Mucosa of descending colon (tissue), 3 donors: ENCODE measurements at regions not wholly inside any gene's neighbourhood (a gene's known extent, or its start where the extent isn't known, plus 50 kb on each side); places are given as distances from the start of the nearest gene placed in this dataset.

ENCODE experiments used
- ATAC-seq: fragments of 200-7000 bp; cut with Tn5 transposase; one replicate; pipeline ENCODE4 v1.9.1; 2020; ENCODE audit warnings: mild to moderate bottlenecking, moderate library complexity
- DNase-seq, 3 donors: peaks; one replicate each; pipeline ENCODE4 v3.0.0-alpha.2; 2020
- H3K36me3 ChIP-seq: fragments of 200-600 bp; one replicate; pipeline ENCODE4 v1.8.0; 2021; ENCODE audit warnings: low read depth, mild to moderate bottlenecking
- H3K4me1 ChIP-seq: fragments of 200-600 bp; one replicate; pipeline ENCODE4 v1.8.0; 2021; ENCODE audit warnings: low read depth, mild to moderate bottlenecking
- H3K4me3 ChIP-seq: fragments of 200-600 bp; one replicate; pipeline ENCODE4 v1.8.0; 2021; ENCODE audit warnings: mild to moderate bottlenecking
- H3K9me3 ChIP-seq: fragments of 200-600 bp; one replicate; pipeline ENCODE4 v1.8.0; 2021; ENCODE audit warnings: mild to moderate bottlenecking
- intact Hi-C, 2 donors: fragments of 100-400 bp; cut with DNase I in 1 of 2; cut with micrococcal nuclease in 1 of 2; formaldehyde crosslinking; loops; one replicate each; pipeline versions ENCODE4 v1.11.0 to v1.11.1; 2022; cut with DNase I, micrococcal nuclease
- TF ChIP-seq, protein P1 (sequence below): fragments of 200-600 bp; IDR thresholded peaks from one replicate; pipeline ENCODE4 v1.8.0; 2022; ENCODE audit warnings: antibody characterized with exemption, mild to moderate bottlenecking
- donor health status: DM: no; HTN: no; CAD: no; lungs with moderate emphysema.
- donor health status: DM: no; HTN: no; CAD: no.
- donor health status: DM: no; HTN: yes; CAD: no.

DNA sequence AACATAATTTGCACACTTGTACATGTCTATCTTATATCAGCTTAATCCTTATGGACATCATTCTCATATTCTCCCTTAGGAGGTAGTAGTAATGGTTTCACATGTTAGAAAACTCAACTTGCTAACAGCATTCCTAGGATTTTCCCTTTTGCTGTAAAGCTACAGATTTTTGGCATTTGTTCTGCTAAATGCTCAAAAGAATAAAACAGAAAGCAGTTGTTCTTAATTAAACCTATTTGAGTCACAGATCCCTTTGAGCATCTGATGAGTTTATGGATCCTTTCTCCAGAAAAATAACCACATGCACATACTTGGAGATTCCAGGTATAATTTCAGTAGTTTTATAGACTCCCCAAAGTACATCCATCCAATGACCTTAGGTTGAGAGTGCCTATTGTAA, 122.9 kb upstream of the BET1 start:
- TF ChIP-seq, protein P1, sequence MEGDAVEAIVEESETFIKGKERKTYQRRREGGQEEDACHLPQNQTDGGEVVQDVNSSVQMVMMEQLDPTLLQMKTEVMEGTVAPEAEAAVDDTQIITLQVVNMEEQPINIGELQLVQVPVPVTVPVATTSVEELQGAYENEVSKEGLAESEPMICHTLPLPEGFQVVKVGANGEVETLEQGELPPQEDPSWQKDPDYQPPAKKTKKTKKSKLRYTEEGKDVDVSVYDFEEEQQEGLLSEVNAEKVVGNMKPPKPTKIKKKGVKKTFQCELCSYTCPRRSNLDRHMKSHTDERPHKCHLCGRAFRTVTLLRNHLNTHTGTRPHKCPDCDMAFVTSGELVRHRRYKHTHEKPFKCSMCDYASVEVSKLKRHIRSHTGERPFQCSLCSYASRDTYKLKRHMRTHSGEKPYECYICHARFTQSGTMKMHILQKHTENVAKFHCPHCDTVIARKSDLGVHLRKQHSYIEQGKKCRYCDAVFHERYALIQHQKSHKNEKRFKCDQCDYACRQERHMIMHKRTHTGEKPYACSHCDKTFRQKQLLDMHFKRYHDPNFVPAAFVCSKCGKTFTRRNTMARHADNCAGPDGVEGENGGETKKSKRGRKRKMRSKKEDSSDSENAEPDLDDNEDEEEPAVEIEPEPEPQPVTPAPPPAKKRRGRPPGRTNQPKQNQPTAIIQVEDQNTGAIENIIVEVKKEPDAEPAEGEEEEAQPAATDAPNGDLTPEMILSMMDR: no peak
- ATAC-seq (no peak), DNase-seq (no peak)
- no peaks in the 10 kb centered on the region for H3K4me1 ChIP-seq
- no peaks in the 10 kb centered on the region for H3K9me3 ChIP-seq
- no peak overlapping the region for H3K4me3 ChIP-seq
- intact Hi-C loops: no loop called here
- H3K36me3 ChIP-seq: no peaks in the 10 kb centered on the region

DNA sequence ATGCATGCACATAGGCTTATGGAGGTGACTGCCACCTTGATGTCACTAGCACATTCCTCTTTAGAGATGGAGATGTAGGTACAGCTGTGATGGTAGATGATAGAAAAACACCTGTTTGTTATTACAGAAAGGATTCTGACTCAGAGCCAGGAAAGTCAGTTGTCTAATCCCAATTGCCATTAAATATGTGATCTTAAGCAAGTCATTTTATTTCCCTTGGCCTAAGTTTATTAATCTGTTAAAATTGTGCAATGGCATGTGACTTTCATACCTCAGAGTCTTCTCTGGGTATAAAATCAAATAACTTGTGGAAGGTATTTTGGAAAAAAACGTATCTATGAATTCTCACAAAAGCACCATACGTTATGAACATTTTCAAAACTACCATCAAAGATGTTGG, 123.9 kb upstream of the BET1 start:
- ATAC-seq (no peak), DNase-seq (no peak)
- intact Hi-C loops: no loop called here
- Histone ChIP-seq H3K4me1 (no peaks in the 10 kb centered on the region), H3K9me3 (no peaks in the 10 kb centered on the region), H3K4me3 (no peak overlapping the region), H3K36me3 (no peaks in the 10 kb centered on the region)
- TF ChIP-seq, protein P1: no peak

DNA sequence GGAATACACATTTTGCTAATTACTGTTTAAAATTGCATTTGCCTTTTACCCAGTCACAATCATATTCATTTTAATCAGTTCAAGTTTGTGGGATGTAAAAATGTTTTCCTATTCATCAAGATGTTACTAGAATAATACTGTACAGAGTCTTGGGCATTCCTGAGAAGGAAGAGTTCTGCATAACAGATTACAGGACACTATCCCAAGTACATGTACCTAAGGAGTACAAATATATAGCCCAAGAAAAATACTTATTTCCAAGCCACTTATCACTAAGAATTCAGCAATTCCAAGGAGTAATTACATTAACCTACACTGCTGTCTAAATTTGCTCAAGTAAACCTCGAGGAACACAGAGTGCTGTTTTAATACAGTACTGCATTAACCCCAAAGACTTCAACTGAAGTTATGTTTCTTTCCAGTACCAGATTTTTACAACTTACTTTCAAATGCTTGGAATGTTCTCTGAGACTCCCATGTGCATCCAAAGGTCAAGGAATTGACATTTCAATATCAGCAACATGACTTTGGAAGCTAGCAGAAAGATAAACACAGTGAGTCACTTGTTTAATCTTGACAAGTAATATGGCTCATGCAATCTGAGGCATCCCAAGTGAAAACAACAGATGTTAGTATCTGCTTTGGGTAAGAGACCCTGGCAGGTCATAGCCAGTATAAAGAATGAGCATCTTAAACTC, 125.4 kb upstream of the BET1 start:
- TF ChIP-seq, protein P1: no peak
- no peak for DNase-seq
- ATAC-seq: no peak
- no peaks in the 10 kb centered on the region for H3K4me1 ChIP-seq
- no peak overlapping the region for H3K4me3 ChIP-seq
- no peaks in the 10 kb centered on the region for H3K9me3 ChIP-seq
- no peaks in the 10 kb centered on the region for H3K36me3 ChIP-seq
- intact Hi-C loops: no loop called here

GRCh38 chr7:94130716-94131115, 126.6 kb upstream of the BET1 start:
- TF ChIP-seq, protein P1: no peak
- Histone ChIP-seq H3K4me3 (no peak overlapping the region), H3K36me3 (no peaks in the 10 kb centered on the region), H3K4me1 (no peaks in the 10 kb centered on the region), H3K9me3 (no peaks in the 10 kb centered on the region)
- DNase-seq: no peak
- no peak for ATAC-seq
- intact Hi-C loops: no loop called here

DNA sequence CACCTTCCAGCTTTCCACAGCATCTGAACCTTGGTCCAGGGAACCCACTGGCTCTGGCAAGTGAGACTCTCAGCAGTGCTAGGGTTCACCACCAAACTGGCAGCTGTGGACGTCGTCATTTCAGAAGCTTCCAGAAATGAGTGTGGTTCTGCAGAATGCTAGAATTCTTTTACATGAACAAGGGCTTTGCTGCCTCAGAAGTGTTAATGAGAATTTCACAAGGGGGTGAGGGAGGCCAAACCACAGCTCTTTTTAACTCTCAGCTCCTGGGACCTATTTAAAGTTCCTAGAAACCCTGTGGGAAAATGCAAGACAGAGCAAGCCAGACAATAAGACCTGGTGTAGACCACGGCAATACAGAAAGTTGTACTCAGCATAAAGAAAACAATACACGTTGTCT, 129.3 kb upstream of the BET1 start:
- H3K36me3 ChIP-seq: no peaks in the 10 kb centered on the region
- DNase-seq: no peak
- ATAC-seq: no peak
- no peaks in the 10 kb centered on the region for H3K4me1 ChIP-seq
- no peak overlapping the region for H3K4me3 ChIP-seq
- TF ChIP-seq, protein P1: no peak
- intact Hi-C loops: no loop called here
- H3K9me3 ChIP-seq: no peaks in the 10 kb centered on the region

- Histone ChIP-seq H3K36me3 (no peaks in the 10 kb centered on the region), H3K4me1 (no peaks in the 10 kb centered on the region), H3K9me3 (no peaks in the 10 kb centered on the region), H3K4me3 (no peak overlapping the region)
- TF ChIP-seq, protein P1: no peak
- intact Hi-C loops: no loop called here
- no peak for ATAC-seq
- DNase-seq: no peak
Observed at GRCh38 chr7:94135180-94135579, 131.0 kb upstream of the BET1 start.
